CD8-positive, alpha-beta memory T cell (primary cell): ENCODE measurements at regions not wholly inside any gene's neighbourhood (a gene's known extent, or its start where the extent isn't known, plus 50 kb on each side); places are given as distances from the start of the nearest gene placed in this dataset.
"Not testable (repeated sequence)": the region's sequence is repeated elsewhere in the genome, so short reads cannot be mapped to it uniquely, and the experiment has no call there.

Experiments used
- CTCF ChIA-PET: fragments of 350-600 bp; sonication (Branson Sonifier 250); formaldehyde crosslinking; loops from one replicate; lab custom pipeline; 2021; ENCODE audit warnings: antibody characterized with exemption; lab: Charles Lee
- POLR2A ChIA-PET: fragments of 350-600 bp; sonication (Branson Sonifier 250); formaldehyde crosslinking; loops from one replicate; lab custom pipeline; 2021; ENCODE audit warnings: antibody characterized with exemption; lab: Charles Lee
- DNase-seq, 5 donors: peaks; one replicate each; pipeline versions ENCODE4 v3.0.0 to v3.0.0-alpha.2; 2020 to 2022; ENCODE audit warnings: mixed read lengths in 1 of 5
- H3K27ac ChIP-seq: one replicate; pipeline ENCODE4 v1.7.0; 2013; ENCODE audit warnings: low read depth, mild to moderate bottlenecking, low read length, moderate library complexity
- H3K27me3 ChIP-seq: 2 replicates; pipeline ENCODE4 v1.7.0; 2013; ENCODE audit warnings: low read length, mild to moderate bottlenecking; ENCODE audit not compliant: insufficient read depth, poor library complexity, severe bottlenecking
- H3K36me3 ChIP-seq: 2 replicates; pipeline ENCODE4 v1.7.0; 2013; ENCODE audit warnings: mild to moderate bottlenecking, low read length, moderate library complexity; ENCODE audit not compliant: insufficient read depth
- H3K4me1 ChIP-seq: 2 replicates; pipeline ENCODE4 v1.7.0; 2013; ENCODE audit warnings: mild to moderate bottlenecking, low read length, moderate library complexity; ENCODE audit not compliant: insufficient read depth
- H3K4me3 ChIP-seq: 2 replicates; pipeline ENCODE4 v1.7.0; 2013; ENCODE audit warnings: mild to moderate bottlenecking, low read length
- H3K9me3 ChIP-seq: 2 replicates; pipeline ENCODE4 v1.7.0; 2013; ENCODE audit warnings: mild to moderate bottlenecking, low read length
- H3K27ac Mint-ChIP-seq, 8 donors: one replicate each; pipeline ENCODE4 v1.8.0; 2020 to 2021; ENCODE audit warnings: mixed read lengths in 8 of 8, mild to moderate bottlenecking in 6 of 8, inconsistent platforms in 3 of 8, moderate library complexity in 3 of 8
- H3K27me3 Mint-ChIP-seq, 2 donors: one replicate each; pipeline ENCODE4 v1.8.0; 2020 to 2021; ENCODE audit warnings: mixed read lengths in 2 of 2, mild to moderate bottlenecking in 1 of 2, moderate library complexity in 1 of 2
- H3K36me3 Mint-ChIP-seq, 3 donors: one replicate each; pipeline ENCODE4 v1.8.0; 2020 to 2021; ENCODE audit warnings: mixed read lengths in 3 of 3, inconsistent platforms in 1 of 3, mild to moderate bottlenecking in 1 of 3
- H3K4me1 Mint-ChIP-seq, 3 donors: one replicate each; pipeline ENCODE4 v1.8.0; 2020 to 2021; ENCODE audit warnings: mixed read lengths in 3 of 3, inconsistent platforms in 1 of 3, mild to moderate bottlenecking in 1 of 3
- H3K4me3 Mint-ChIP-seq, 7 donors: one replicate each; pipeline ENCODE4 v1.8.0; 2020 to 2021; ENCODE audit warnings: mixed read lengths in 7 of 7, mild to moderate bottlenecking in 6 of 7, moderate library complexity in 4 of 7, inconsistent platforms in 2 of 7
- H3K9me3 Mint-ChIP-seq, 5 donors: one replicate each; pipeline ENCODE4 v1.8.0; 2020 to 2022; ENCODE audit warnings: mixed read lengths in 5 of 5, mild to moderate bottlenecking in 3 of 5, moderate library complexity in 2 of 5, inconsistent platforms in 1 of 5

GRCh38 chr5:110963495-110963894 is 108.0 kb upstream of the TSLP start:
- peaks cover 0 to 5% of the 10 kb centered on the region in 2 donors for H3K27me3 Mint-ChIP-seq
- peaks cover 0 to 6% (median 5%) of the 10 kb centered on the region in 5 donors for H3K9me3 Mint-ChIP-seq
- ChIA-PET CTCF (no interaction called here), POLR2A (no interaction called here)
- no peaks in the 10 kb centered on the region for H3K9me3 ChIP-seq
- no peaks in the 10 kb centered on the region for H3K36me3 Mint-ChIP-seq
- no peaks in the 10 kb centered on the region for H3K27me3 ChIP-seq
- no peaks in the 10 kb centered on the region for H3K4me1 ChIP-seq
- no peak for DNase-seq
- no peak overlapping the region for H3K4me3 ChIP-seq
- H3K4me3 Mint-ChIP-seq: no peak overlapping the region
- H3K4me1 Mint-ChIP-seq: no peaks in the 10 kb centered on the region
- no peak overlapping the region for H3K27ac ChIP-seq
- H3K27ac Mint-ChIP-seq: no peak overlapping the region
- no peaks in the 10 kb centered on the region for H3K36me3 ChIP-seq

- no peak overlapping the region for H3K27ac Mint-ChIP-seq
- Histone ChIP-seq H3K4me1 (no peaks in the 10 kb centered on the region), H3K9me3 (no peaks in the 10 kb centered on the region), H3K36me3 (no peaks in the 10 kb centered on the region), H3K27me3 (no peaks in the 10 kb centered on the region), H3K27ac (no peak overlapping the region), H3K4me3 (no peak overlapping the region)
- ChIA-PET POLR2A (no interaction called here), CTCF (no interaction called here)
- H3K9me3 Mint-ChIP-seq: peaks cover 0 to under 1% (median 0%) of the 10 kb centered on the region in 5 donors
- H3K4me1 Mint-ChIP-seq: no peaks in the 10 kb centered on the region
- H3K27me3 Mint-ChIP-seq: peaks cover 3 to 5% of the 10 kb centered on the region in 2 donors
- no peaks in the 10 kb centered on the region for H3K36me3 Mint-ChIP-seq
- DNase-seq: no peak
- no peak overlapping the region for H3K4me3 Mint-ChIP-seq
These were observed 105.5 kb upstream of the TSLP start for GRCh38 chr5:110965773-110966581.

GRCh38 chr5:110968246-110969005 is 103.1 kb upstream of the TSLP start:
- DNase-seq: no peak
- ChIA-PET CTCF (no interaction called here), POLR2A (no interaction called here)
- H3K27ac ChIP-seq: no peak overlapping the region
- Mint-ChIP-seq H3K9me3 (peaks cover 0 to 2% (median 0%) of the 10 kb centered on the region in 5 donors), H3K36me3 (no peaks in the 10 kb centered on the region), H3K4me3 (no peak overlapping the region), H3K27me3 (peaks cover 3 to 7% of the 10 kb centered on the region in 2 donors), H3K4me1 (no peaks in the 10 kb centered on the region), H3K27ac (no peak overlapping the region)
- H3K27me3 ChIP-seq: no peaks in the 10 kb centered on the region
- H3K4me1 ChIP-seq: no peaks in the 10 kb centered on the region
- H3K9me3 ChIP-seq: no peaks in the 10 kb centered on the region
- no peaks in the 10 kb centered on the region for H3K36me3 ChIP-seq
- H3K4me3 ChIP-seq: no peak overlapping the region

GRCh38 chr5:110969502-110969901 is 102.0 kb upstream of the TSLP start:
- Mint-ChIP-seq H3K4me1 (no peaks in the 10 kb centered on the region), H3K27ac (no peak overlapping the region), H3K9me3 (peaks cover 0 to 2% (median 0%) of the 10 kb centered on the region in 5 donors), H3K36me3 (no peaks in the 10 kb centered on the region), H3K4me3 (no peak overlapping the region), H3K27me3 (peaks cover 6 to 7% of the 10 kb centered on the region in 2 donors)
- Histone ChIP-seq H3K4me1 (no peaks in the 10 kb centered on the region), H3K9me3 (no peaks in the 10 kb centered on the region), H3K4me3 (no peak overlapping the region), H3K36me3 (no peaks in the 10 kb centered on the region), H3K27me3 (no peaks in the 10 kb centered on the region), H3K27ac (no peak overlapping the region)
- DNase-seq: no peak
- ChIA-PET CTCF (no interaction called here), POLR2A (no interaction called here)

GRCh38 chr5:110973510-110973909 is 98.0 kb upstream of the TSLP start:
- POLR2A ChIA-PET: no interaction called here

DNA sequence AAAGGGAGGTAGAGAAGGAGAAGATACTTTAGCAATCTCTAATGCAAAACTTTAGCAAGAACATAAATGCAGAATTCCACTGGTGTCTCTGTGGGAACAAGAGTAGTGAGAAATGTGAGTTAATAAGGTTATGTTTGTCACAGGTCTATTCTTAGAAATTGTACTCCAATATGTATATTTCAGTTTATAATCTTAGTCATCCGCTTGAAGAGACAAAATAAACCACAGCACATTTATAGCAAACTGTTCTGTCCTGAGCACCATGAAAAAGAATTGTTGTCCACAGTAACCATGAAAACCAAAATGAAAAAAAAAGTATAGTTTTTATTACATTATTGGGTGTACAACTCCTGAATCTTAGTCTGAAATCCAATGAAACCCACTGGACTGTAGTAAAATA is 93.6 kb upstream of the TSLP start:
- no peaks in the 10 kb centered on the region for H3K4me1 Mint-ChIP-seq
- no peaks in the 10 kb centered on the region for H3K4me1 ChIP-seq
- peaks cover 0 to 7% (median 3%) of the 10 kb centered on the region in 5 donors for H3K9me3 Mint-ChIP-seq
- H3K9me3 ChIP-seq: no peaks in the 10 kb centered on the region
- POLR2A ChIA-PET: no interaction called here
- no peaks in the 10 kb centered on the region for H3K27me3 ChIP-seq
- CTCF ChIA-PET: no interaction called here
- H3K36me3 ChIP-seq: no peaks in the 10 kb centered on the region
- H3K4me3 ChIP-seq: no peak overlapping the region
- DNase-seq: no peak
- no peak overlapping the region for H3K27ac Mint-ChIP-seq
- H3K4me3 Mint-ChIP-seq: no peak overlapping the region
- no peak overlapping the region for H3K27ac ChIP-seq
- H3K27me3 Mint-ChIP-seq: peaks cover 5 to 14% of the 10 kb centered on the region in 2 donors
- H3K36me3 Mint-ChIP-seq: no peaks in the 10 kb centered on the region

More at GRCh38 chr5:110973510-110973909, 98.0 kb upstream of the TSLP start:
- Histone ChIP-seq H3K4me1 (no peaks in the 10 kb centered on the region), H3K27me3 (no peaks in the 10 kb centered on the region), H3K9me3 (no peaks in the 10 kb centered on the region), H3K36me3 (no peaks in the 10 kb centered on the region), H3K4me3 (no peak overlapping the region), H3K27ac (no peak overlapping the region)
- no peak overlapping the region for H3K27ac Mint-ChIP-seq
- no peaks in the 10 kb centered on the region for H3K36me3 Mint-ChIP-seq
- peaks cover 6 to 13% of the 10 kb centered on the region in 2 donors for H3K27me3 Mint-ChIP-seq
- H3K4me3 Mint-ChIP-seq: no peak overlapping the region
- DNase-seq: no peak
- CTCF ChIA-PET: no interaction called here
- H3K9me3 Mint-ChIP-seq: peaks cover 0 to 4% (median 0%) of the 10 kb centered on the region in 5 donors
- no peaks in the 10 kb centered on the region for H3K4me1 Mint-ChIP-seq

GRCh38 chr5:110985882-110986281 is 85.6 kb upstream of the TSLP start:
- H3K4me3 ChIP-seq, H3K4me3 Mint-ChIP-seq, H3K27me3 Mint-ChIP-seq, H3K27ac Mint-ChIP-seq, CTCF ChIA-PET, DNase-seq, H3K4me1 ChIP-seq, POLR2A ChIA-PET, H3K4me1 Mint-ChIP-seq, H3K36me3 ChIP-seq, H3K36me3 Mint-ChIP-seq, H3K9me3 ChIP-seq, H3K27ac ChIP-seq, H3K27me3 ChIP-seq: not testable (repeated sequence)
- H3K9me3 Mint-ChIP-seq: peaks cover 1 to 20% (median 8%) of the 10 kb centered on the region in 5 donors

DNA sequence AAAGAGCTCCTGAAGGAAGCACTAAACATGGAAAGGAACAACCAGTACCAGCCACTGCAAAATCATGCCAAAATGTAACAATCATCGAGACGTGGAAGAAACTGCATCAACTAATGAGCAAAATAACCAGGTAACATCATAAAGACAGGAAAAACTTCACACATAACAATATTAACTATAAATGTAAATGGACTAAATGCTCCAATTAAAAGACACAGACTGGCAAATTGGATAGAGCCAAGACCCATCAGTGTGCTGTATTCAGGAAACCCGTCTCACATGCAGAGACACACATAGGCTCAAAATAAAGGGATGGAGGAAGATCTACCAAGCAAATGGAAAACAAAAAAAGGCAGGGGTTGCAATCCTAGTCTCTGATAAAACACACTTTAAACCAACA is 83.9 kb upstream of the TSLP start:
- CTCF ChIA-PET, H3K27me3 ChIP-seq, DNase-seq, H3K4me3 ChIP-seq, H3K27me3 Mint-ChIP-seq, H3K4me3 Mint-ChIP-seq, H3K27ac Mint-ChIP-seq, H3K36me3 ChIP-seq, POLR2A ChIA-PET, H3K36me3 Mint-ChIP-seq, H3K9me3 ChIP-seq, H3K4me1 Mint-ChIP-seq, H3K4me1 ChIP-seq, H3K27ac ChIP-seq: not testable (repeated sequence)
- H3K9me3 Mint-ChIP-seq: peaks cover 1 to 22% (median 13%) of the 10 kb centered on the region in 5 donors
